ENCODE measurements at regions not wholly inside any gene's neighbourhood (a gene's known extent, or its start where the extent isn't known, plus 50 kb on each side); places are given as distances from the start of the nearest gene placed in this dataset.
"Not testable (repeated sequence)": the region's sequence is repeated elsewhere in the genome, so short reads cannot be mapped to it uniquely, and the experiment has no call there.

DNA sequence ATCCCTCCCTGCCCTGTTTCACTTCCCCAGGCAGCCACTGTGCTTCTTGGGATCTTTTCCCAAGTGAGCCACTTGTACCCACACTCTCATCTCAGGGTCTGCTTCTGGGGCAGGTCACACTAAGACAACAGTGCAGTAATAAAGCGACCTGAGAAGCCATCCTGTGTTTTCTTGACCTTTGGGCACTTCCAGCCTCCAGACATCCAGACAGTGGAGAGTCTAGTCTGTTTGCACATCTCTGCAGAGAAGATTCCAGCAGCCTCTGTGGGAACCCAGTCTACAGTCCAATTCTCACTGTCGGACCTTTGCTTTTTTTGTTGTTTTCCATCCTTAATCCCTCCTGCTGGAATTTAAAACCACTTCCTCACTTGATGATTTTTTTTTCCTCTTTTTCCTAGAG, 50.3 kb upstream of the ATP6AP2 start:
- no peak for DNase-seq (ENCODE audit: low read depth)

GRCh38 chrX:40527543-40527942, 53.2 kb upstream of the ATP6AP2 start:
- DNase-seq (ENCODE audit: low read depth) = no peak

DNA sequence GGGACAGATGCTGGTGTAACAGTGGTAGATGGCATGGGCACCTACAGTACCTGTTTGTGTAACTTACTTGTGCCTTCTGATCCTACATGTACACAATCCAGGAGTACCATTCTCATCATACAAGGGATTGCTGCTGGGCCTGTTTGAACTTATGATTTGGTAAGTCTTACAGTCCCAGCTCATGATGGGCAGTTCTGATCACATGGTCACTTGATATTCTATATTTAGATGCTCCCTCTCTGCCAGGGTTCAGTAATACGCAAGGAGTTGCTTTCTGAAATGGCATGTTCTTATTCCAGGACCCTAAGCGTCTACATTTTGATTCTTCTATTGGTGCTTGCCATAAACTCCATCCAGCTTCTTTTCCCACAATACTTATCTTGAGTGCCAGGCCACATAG, 54.4 kb upstream of the ATP6AP2 start:
- no peak for DNase-seq (ENCODE audit: low read depth)

DNA sequence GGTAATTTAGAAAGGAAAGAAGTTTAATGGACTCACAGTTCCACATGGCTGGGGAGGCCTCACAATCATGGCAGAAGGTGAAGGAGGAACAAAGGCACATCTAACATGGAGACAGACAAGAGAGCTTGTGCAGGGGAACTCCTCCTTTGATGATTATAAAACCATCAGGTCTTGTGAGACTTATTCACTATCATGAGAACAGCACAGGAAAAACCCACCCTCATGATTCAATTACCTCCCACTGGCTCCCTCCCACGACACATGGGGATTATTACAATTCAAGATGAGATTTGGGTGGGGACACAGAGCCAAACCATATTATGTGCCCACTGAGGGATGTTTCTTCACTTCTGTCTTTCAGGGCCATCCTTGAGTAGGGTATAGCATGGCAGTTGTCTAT, 54.9 kb upstream of the ATP6AP2 start:
- DNase-seq (ENCODE audit: low read depth) = not testable (repeated sequence)

DNA sequence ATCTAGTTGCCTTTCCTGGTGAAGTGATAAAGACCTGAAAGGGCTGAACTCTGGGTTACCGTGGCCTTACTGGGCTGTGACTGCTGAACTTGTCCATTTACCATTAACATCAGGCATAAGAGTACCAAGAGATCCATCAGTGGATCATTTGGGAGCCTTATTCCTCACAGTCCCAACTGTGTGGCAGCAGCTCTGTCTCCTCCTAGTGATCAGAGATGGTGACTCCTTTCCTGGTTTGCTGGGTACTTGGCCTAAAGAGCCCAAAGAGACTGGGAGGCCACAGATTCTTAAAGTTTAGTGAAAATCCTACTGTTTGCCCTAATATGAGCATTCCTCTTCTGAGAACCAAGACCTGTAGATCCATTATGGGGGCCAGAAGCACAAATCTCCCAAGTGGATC, 56.3 kb upstream of the ATP6AP2 start:
- no peak for DNase-seq (ENCODE audit: low read depth)

- DNase-seq (ENCODE audit: low read depth) = no peak
Observed at GRCh38 chrX:40523852-40524251, 56.9 kb upstream of the ATP6AP2 start.

DNA sequence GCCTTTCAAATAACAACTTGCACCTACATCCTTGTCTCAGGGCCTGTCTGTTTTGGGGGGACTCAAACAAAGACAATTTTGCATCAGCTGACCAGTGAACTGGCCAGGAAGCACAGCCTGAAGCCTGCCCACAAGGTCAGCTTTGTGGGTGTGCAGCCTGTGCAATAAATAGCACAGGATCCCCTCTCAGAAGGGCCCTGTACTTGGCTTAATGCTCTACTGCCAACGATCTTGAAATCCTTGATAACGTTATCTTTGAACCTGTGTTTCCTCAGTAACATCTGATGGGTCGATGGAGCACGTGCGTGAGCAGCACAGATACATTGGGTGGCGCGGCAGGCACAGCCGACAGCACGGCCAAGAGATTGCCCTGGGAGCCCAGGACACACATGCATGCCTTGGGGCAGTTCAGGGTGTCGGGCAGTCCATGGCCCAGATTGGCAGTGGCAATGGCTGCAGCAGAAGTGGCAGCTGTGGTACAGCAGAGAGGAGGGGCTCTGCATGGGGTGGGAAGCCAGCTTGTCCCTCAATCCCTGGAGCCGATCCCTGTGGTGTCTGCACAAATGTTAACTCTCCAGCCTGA, 58.8 kb upstream of the ATP6AP2 start:
- DNase-seq (ENCODE audit: low read depth) = no peak

- no peak for DNase-seq (ENCODE audit: low read depth)
Observed at GRCh38 chrX:40514376-40514775, 66.4 kb upstream of the ATP6AP2 start.

DNA sequence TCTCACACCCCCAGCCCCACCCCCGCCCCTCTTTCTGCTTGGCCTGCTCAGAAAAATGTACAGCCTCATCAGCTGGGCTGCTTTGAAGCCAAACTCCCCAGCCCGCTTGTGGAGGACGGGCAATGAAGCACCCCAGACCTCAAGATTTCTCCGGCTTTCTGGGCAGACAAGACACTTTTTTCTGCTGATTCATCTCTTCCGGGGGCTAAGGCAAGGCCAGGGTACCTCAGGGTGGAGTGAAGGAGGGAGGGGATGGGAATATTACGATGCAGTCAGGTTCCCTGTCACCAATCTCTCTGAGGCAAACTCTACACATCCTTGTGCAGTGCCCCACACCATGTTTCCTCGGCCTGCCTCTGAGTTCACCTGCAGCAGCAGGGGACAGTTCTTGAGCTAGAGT, 66.9 kb upstream of the ATP6AP2 start:
- no peak for DNase-seq (ENCODE audit: low read depth)

GRCh38 chrX:40513012-40513411, 67.8 kb upstream of the ATP6AP2 start:
- no peak for DNase-seq (ENCODE audit: low read depth)

GRCh38 chrX:40511258-40511657, 69.5 kb upstream of the ATP6AP2 start:
- no peak for DNase-seq (ENCODE audit: low read depth)

DNA sequence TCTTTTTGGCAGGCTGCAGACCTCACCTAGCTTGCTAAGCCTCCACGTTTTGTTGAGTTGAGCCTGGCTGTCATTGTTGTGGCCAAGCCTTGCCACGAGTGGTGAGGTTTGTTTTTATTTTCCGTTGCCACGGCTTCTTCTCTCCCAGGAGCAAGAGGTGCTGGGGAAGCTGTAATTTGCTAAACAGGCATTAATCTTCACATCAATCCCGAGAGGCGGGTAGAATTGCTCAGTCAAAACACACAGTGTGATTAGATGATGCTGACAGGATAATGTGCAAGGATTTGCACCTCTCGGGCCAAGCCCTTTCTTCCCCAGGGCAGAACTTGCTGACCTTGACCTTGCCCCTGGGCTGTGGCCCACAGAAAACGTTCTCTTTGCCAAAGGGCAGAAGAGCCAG, 72.2 kb upstream of the ATP6AP2 start:
- no peak for DNase-seq (ENCODE audit: low read depth)

- DNase-seq (ENCODE audit: low read depth) = no peak
Observed at GRCh38 chrX:40506201-40506985, 74.4 kb upstream of the ATP6AP2 start.

GRCh38 chrX:40504801-40505605, 75.8 kb upstream of the ATP6AP2 start:
- DNase-seq (ENCODE audit: low read depth) = peak; percentile 86

GRCh38 chrX:40503094-40503493, 77.7 kb upstream of the ATP6AP2 start:
- DNase-seq (ENCODE audit: low read depth) = no peak

DNA sequence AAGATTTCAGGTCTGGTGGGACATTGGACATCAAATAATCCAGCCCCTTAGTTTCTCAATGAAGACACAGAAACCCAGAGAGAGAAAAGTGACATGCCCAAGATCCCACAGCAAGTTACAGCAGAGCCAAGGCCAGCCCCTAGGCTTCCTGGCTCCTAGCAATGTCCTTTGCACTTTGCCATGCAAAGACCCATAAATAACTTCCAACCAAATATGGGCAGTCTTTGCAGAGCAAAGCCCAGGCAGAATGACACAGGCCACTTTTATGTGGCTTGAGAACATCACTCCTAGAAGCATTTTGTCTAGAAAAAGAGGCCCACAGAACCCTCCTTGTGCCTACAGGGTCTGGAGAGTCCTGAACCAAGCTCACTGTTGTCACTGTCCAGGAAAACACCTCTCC, 78.1 kb upstream of the ATP6AP2 start:
- DNase-seq (ENCODE audit: low read depth) = no peak

- DNase-seq (ENCODE audit: low read depth) = no peak
Observed at GRCh38 chrX:40501164-40501855, 79.5 kb upstream of the ATP6AP2 start.

GRCh38 chrX:40496728-40497127, 84.0 kb upstream of the ATP6AP2 start:
- DNase-seq (ENCODE audit: low read depth) = peak; percentile 69

DNA sequence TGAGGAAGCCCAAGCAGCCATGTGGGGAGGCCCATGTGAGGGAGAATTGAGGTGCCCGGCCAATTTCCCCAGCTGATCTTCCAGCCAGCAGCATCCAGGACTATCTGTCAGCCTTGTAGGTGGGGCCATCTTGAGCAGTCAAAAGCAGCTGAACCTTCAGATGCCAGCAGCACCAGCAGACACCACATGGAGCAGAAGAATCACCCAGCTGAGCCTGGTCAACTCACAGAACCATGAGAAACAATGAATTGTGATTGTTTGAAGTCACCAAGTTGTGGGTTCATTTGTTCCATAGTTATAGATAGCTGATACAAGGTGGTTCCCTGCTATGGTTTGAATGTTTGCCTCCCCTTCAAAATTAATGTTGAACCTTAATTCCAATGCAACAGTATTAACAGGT, 85.1 kb upstream of the ATP6AP2 start:
- DNase-seq (ENCODE audit: low read depth) = no peak

GRCh38 chrX:40494005-40494404, 86.8 kb upstream of the ATP6AP2 start:
- DNase-seq (ENCODE audit: low read depth) = no peak

- no peak for DNase-seq (ENCODE audit: low read depth)
Observed at GRCh38 chrX:40488296-40488695, 92.5 kb upstream of the ATP6AP2 start.

DNA sequence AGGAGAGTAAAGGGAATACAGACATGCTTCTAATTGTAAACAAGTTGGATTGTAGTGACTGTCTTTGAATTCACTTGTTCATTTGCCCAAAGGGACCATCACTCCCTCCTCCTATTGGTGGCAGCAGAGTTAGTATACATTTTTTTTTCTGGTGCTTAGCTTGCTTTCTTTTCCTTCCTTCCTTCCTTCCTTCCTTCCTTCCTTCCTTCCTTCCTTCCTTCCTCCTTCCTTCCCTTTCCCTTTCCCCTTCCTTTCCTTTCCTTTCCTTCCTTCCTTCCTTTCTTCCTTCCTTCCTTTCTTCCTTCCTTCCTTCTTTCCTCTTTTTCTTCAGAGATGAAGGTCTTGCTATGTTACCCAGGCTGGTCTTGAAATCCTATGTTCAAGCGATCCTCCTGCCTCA, 94.8 kb upstream of the ATP6AP2 start:
- no peak for DNase-seq (ENCODE audit: low read depth)

Measured in LHCN-M2 (cell line).